Keratinocyte (primary cell): ENCODE measurements at regions not wholly inside any gene's neighbourhood (a gene's known extent, or its start where the extent isn't known, plus 50 kb on each side); places are given as distances from the start of the nearest gene placed in this dataset.

ENCODE experiments used
- DNase-seq: peaks from one replicate; pipeline ENCODE4 v3.0.0-alpha.2; 2011; ENCODE audit warnings: low read depth, missing footprints, low spot score
- FAIRE-seq: peaks from 2 replicates; lab custom pipeline; 2011; peaks lifted over from hg19 to GRCh38; lab: Jason Lieb, UNC
- H2AFZ ChIP-seq: 2 replicates; pipeline ENCODE4 v1.6.0; 2012; ENCODE audit warnings: low read length, control low read depth, inconsistent platforms; ENCODE audit not compliant: control insufficient read depth
- H3K27ac ChIP-seq: 2 replicates; pipeline ENCODE4 v1.5.1; 2011; ENCODE audit warnings: low read length; ENCODE audit not compliant: control insufficient read depth, insufficient read depth
- H3K27me3 ChIP-seq: 3 replicates; pipeline ENCODE4 v1.6.0; 2011; ENCODE audit warnings: low read length; ENCODE audit not compliant: control insufficient read depth, insufficient read depth; ENCODE audit errors: extremely low read depth
- H3K36me3 ChIP-seq, 2 experiments: 2 replicates in 1 of 2; 3 replicates in 1 of 2; pipeline ENCODE4 v1.5.1; 2011; ENCODE audit warnings: low read length in 2 of 2, mild to moderate bottlenecking in 1 of 2; ENCODE audit not compliant: control insufficient read depth in 2 of 2, insufficient read depth in 2 of 2; ENCODE audit errors: extremely low read depth in 1 of 2
- H3K4me1 ChIP-seq: 3 replicates; pipeline ENCODE4 v1.5.1; 2011; ENCODE audit warnings: low read length; ENCODE audit not compliant: control insufficient read depth, insufficient read depth; ENCODE audit errors: extremely low read depth
- H3K4me2 ChIP-seq: 3 replicates; pipeline ENCODE4 v1.6.0; 2011; ENCODE audit warnings: low read depth, low read length; ENCODE audit not compliant: control insufficient read depth, insufficient read depth; ENCODE audit errors: extremely low read depth
- H3K4me3 ChIP-seq, 3 experiments: fragments of 200-600 bp in 1 of 3; sonication (generic) in 1 of 3; 2 replicates in 2 of 3; 3 replicates in 1 of 3; pipeline ENCODE4 v1.5.1; 2011 to 2016; ENCODE audit warnings: low read length in 3 of 3, mild to moderate bottlenecking in 3 of 3, control low read depth in 2 of 3, inconsistent platforms in 1 of 3, low read depth in 1 of 3, mixed read lengths in 1 of 3, mixed run types in 1 of 3, moderate library complexity in 1 of 3; ENCODE audit not compliant: control insufficient read depth in 2 of 3, insufficient read depth in 2 of 3; ENCODE audit errors: extremely low read depth in 1 of 3
- H3K79me2 ChIP-seq: 2 replicates; pipeline ENCODE4 v1.6.0; 2012; ENCODE audit warnings: low read length; ENCODE audit not compliant: control insufficient read depth, insufficient read depth
- H3K9ac ChIP-seq: 3 replicates; pipeline ENCODE4 v1.6.0; 2011; ENCODE audit warnings: low read length; ENCODE audit not compliant: control insufficient read depth, insufficient read depth; ENCODE audit errors: extremely low read depth
- H3K9me1 ChIP-seq: 3 replicates; pipeline ENCODE4 v1.6.0; 2011; ENCODE audit warnings: low read length; ENCODE audit not compliant: control insufficient read depth, insufficient read depth; ENCODE audit errors: extremely low read depth
- H3K9me3 ChIP-seq: 2 replicates; pipeline ENCODE4 v1.5.1; 2012; ENCODE audit warnings: low read depth, low read length; ENCODE audit not compliant: control insufficient read depth
- H4K20me1 ChIP-seq: 3 replicates; pipeline ENCODE4 v1.6.0; 2011; ENCODE audit warnings: low read length; ENCODE audit not compliant: control insufficient read depth, insufficient read depth; ENCODE audit errors: extremely low read depth
- CTCF ChIP-seq, 3 experiments: IDR thresholded peaks in 1 of 3; conservative IDR thresholded peaks in 1 of 3; optimal IDR thresholded peaks in 1 of 3; 2 replicates in 2 of 3; 3 replicates in 1 of 3; pipeline versions ENCODE3 to v1.5.1; 2011; ENCODE audit warnings: low read length in 3 of 3, mild to moderate bottlenecking in 3 of 3, moderate library complexity in 2 of 3, control low read depth in 1 of 3, inconsistent platforms in 1 of 3; ENCODE audit not compliant: insufficient read depth in 2 of 3; ENCODE audit errors: extremely low read depth in 1 of 3
- EZH2 ChIP-seq: IDR thresholded peaks from one replicate; pipeline ENCODE4 v1.6.1; 2012; ENCODE audit warnings: inconsistent platforms, mild to moderate bottlenecking, low read length, moderate library complexity
- dilution Hi-C: fragments of 300-500 bp; cut with MboI; formaldehyde crosslinking; loops from one replicate; pipeline ENCODE4 v1.7.0; 2020; ENCODE audit warnings: low sequenced_read_pairs; ENCODE audit not compliant: extremely low pct_ligation_motif_present

- H3K9me1 ChIP-seq, result no peaks in the 10 kb centered on the region
- H3K27ac ChIP-seq, result no peak overlapping the region
Measured at GRCh38 chr4:164381859-164382258, 372.1 kb upstream of the SMIM31 start.

GRCh38 chr4:164383058-164383357 is 370.9 kb upstream of the SMIM31 start:
- Histone ChIP-seq H3K9me3 (no peaks in the 10 kb centered on the region), H3K9ac (no peak overlapping the region), H3K27me3 (peaks cover 21% of the 10 kb centered on the region), H3K79me2 (no peaks in the 10 kb centered on the region), H3K4me3 (peak overlapping the region; percentile 11 to 47 (median 47)), H2AFZ (peak overlapping the region; percentile 76), H4K20me1 (no peaks in the 10 kb centered on the region), H3K9me1 (no peaks in the 10 kb centered on the region), H3K36me3 (no peaks in the 10 kb centered on the region), H3K27ac (no peak overlapping the region), H3K4me2 (peak overlapping the region; percentile 75), H3K4me1 (no peaks in the 10 kb centered on the region)
- dilution Hi-C loops, result no loop called here
- DNase-seq (no peak), FAIRE-seq (no peak)
- no peak for TF ChIP-seq EZH2
- TF ChIP-seq CTCF (optimal IDR thresholded peaks at IDR 0.05 in 1 of 3, IDR thresholded peaks at IDR 0.05 in 1 of 3, conservative IDR thresholded peaks at IDR 0.05 in 1 of 3; ENCODE audit: extremely low read depth in 1 of 3, insufficient read depth in 2 of 3, low read length in 3 of 3), result no peak

More at GRCh38 chr4:164381859-164382258, 372.1 kb upstream of the SMIM31 start:
- dilution Hi-C loops, result no loop called here
- Histone ChIP-seq H3K36me3 (no peaks in the 10 kb centered on the region), H3K9ac (no peak overlapping the region), H3K9me3 (no peaks in the 10 kb centered on the region), H4K20me1 (no peaks in the 10 kb centered on the region), H3K79me2 (no peaks in the 10 kb centered on the region), H2AFZ (no peak overlapping the region), H3K4me1 (no peaks in the 10 kb centered on the region), H3K4me3 (no peak overlapping the region), H3K4me2 (no peak overlapping the region), H3K27me3 (peaks cover 21% of the 10 kb centered on the region)
- TF ChIP-seq CTCF (optimal IDR thresholded peaks at IDR 0.05 in 1 of 3, IDR thresholded peaks at IDR 0.05 in 1 of 3, conservative IDR thresholded peaks at IDR 0.05 in 1 of 3; ENCODE audit: extremely low read depth in 1 of 3, insufficient read depth in 2 of 3, low read length in 3 of 3) (no peak), EZH2 (no peak)
- FAIRE-seq (no peak), DNase-seq (no peak)
